K562 (cell line): ENCODE measurements at regions not wholly inside any gene's neighbourhood (a gene's known extent, or its start where the extent isn't known, plus 50 kb on each side); places are given as distances from the start of the nearest gene placed in this dataset.
A peak's percentile ranks its signal among the peaks of the same experiment; 100 is the strongest.

Experiments used
- ATAC-seq: fragments of 200-7000 bp; cut with Tn5 transposase; 3 replicates; pipeline ENCODE4 v1.9.1; 2020; ENCODE audit warnings: moderate library complexity
- BruUV-seq: library from RNA; stranded (reverse); fragments of 400-500 nt; replicated peaks from 2 replicates; lab custom pipeline; 2021; lab: Mats Ljungman, UMichigan
- CTCF ChIA-PET: fragments of 300-600 bp; formaldehyde crosslinking; extraction: SDS; loops from one replicate; lab custom pipeline; 2021; ENCODE audit warnings: low intra/inter-chr PET ratio; lab: Yijun Ruan, JAX
- POLR2A ChIA-PET: fragments of 300-600, 350-650 bp; sonication (Branson Sonifier 250); formaldehyde crosslinking; extraction: SDS; loops from one replicate; lab custom pipeline; 2021; ENCODE audit warnings: antibody characterized with exemption, inconsistent platforms; lab: Yijun Ruan, JAX
- DNase-seq, 4 experiments: peaks; one replicate each; pipeline versions ENCODE4 v3.0.0 to v3.0.0-alpha.2; 2011 to 2018; ENCODE audit warnings: low spot score in 3 of 4, mixed read lengths in 3 of 4; ENCODE audit errors: extremely low read depth in 1 of 4
- FAIRE-seq: peaks from 2 replicates; lab custom pipeline; 2011; peaks lifted over from hg19 to GRCh38; lab: Jason Lieb, UNC
- H2AFZ ChIP-seq: 2 replicates; pipeline ENCODE4 v1.6.0; 2011; ENCODE audit warnings: low read depth, low read length, control low read depth, inconsistent platforms
- H3K27ac ChIP-seq: fragments of 200-600 bp; 3 replicates; pipeline ENCODE4 v1.8.0; 2011; ENCODE audit warnings: low read depth, mild to moderate bottlenecking, control low read depth, inconsistent platforms, low read length, moderate library complexity, mixed read lengths; ENCODE audit errors: extremely low read depth
- H3K27me3 ChIP-seq, 2 experiments: fragments of 300-600 bp in 1 of 2; 2 replicates in 1 of 2; 3 replicates in 1 of 2; pipeline versions ENCODE4 v1.6.0 to v1.8.0; 2011; ENCODE audit warnings: inconsistent platforms in 2 of 2, low read length in 2 of 2, mild to moderate bottlenecking in 1 of 2, mixed read lengths in 1 of 2, moderate library complexity in 1 of 2; ENCODE audit not compliant: control insufficient read depth in 2 of 2, insufficient read depth in 2 of 2
- H3K36me3 ChIP-seq: fragments of 300-600 bp; 3 replicates; pipeline ENCODE4 v1.8.0; 2011; ENCODE audit warnings: mild to moderate bottlenecking, low read length, inconsistent platforms; ENCODE audit not compliant: control insufficient read depth, insufficient read depth
- H3K4me1 ChIP-seq, 2 experiments: fragments of 200-600 bp in 1 of 2; replicated peaks in 1 of 2; 2 replicates in 1 of 2; 3 replicates in 1 of 2; pipeline versions ENCODE4 v1.5.1 to v1.8.0; 2011; ENCODE audit warnings: inconsistent platforms in 2 of 2, low read length in 2 of 2, mild to moderate bottlenecking in 1 of 2, mixed read lengths in 1 of 2, moderate library complexity in 1 of 2; ENCODE audit not compliant: control insufficient read depth in 2 of 2, insufficient read depth in 2 of 2
- H3K4me2 ChIP-seq: 2 replicates; pipeline ENCODE4 v1.6.1; 2011; ENCODE audit warnings: low read length, control low read depth, inconsistent platforms, mixed read lengths; ENCODE audit not compliant: insufficient read depth
- H3K4me3 ChIP-seq: fragments of 200-600 bp; sonication (generic), shearing (Covaris generic); 2 replicates; pipeline ENCODE4 v1.5.1; 2016; ENCODE audit warnings: control low read depth, inconsistent platforms
- H3K79me2 ChIP-seq: fragments of 200-600 bp; 3 replicates; pipeline ENCODE4 v1.8.0; 2011; ENCODE audit warnings: low read length, inconsistent platforms; ENCODE audit not compliant: control insufficient read depth, insufficient read depth
- H3K9ac ChIP-seq, 2 experiments: 2 replicates each; pipeline versions ENCODE4 v1.6.0 to v1.6.1; 2011; ENCODE audit warnings: low read depth in 2 of 2, low read length in 2 of 2, control low read depth in 1 of 2, inconsistent platforms in 1 of 2, mild to moderate bottlenecking in 1 of 2, mixed read lengths in 1 of 2; ENCODE audit not compliant: insufficient read depth in 1 of 2
- H3K9me1 ChIP-seq: one replicate; pipeline ENCODE4 v1.6.0; 2011; ENCODE audit warnings: inconsistent platforms, mild to moderate bottlenecking, low read length, moderate library complexity; ENCODE audit not compliant: control insufficient read depth, insufficient read depth
- H3K9me3 ChIP-seq: replicated peaks from 2 replicates; pipeline ENCODE4 v1.5.1; 2011; ENCODE audit warnings: low read depth, low read length, inconsistent platforms; ENCODE audit not compliant: control insufficient read depth, insufficient read depth
- H4K20me1 ChIP-seq: replicated peaks from 2 replicates; pipeline ENCODE4 v1.6.1; 2011; ENCODE audit warnings: low read length, inconsistent platforms, mixed read lengths; ENCODE audit not compliant: control insufficient read depth, insufficient read depth
- MAFF ChIP-seq: IDR thresholded peaks from 2 replicates; pipeline ENCODE4 v1.6.1; 2012; ENCODE audit warnings: low read length, improper control_type of control experiment
- MED1 ChIP-seq: sonication (generic); formaldehyde crosslinking; IDR thresholded peaks from 2 replicates; pipeline ENCODE4 v1.8.1; 2023; ENCODE audit warnings: missing genetic modification reagents, borderline replicate concordance
- RAD21 ChIP-seq, 2 experiments: fragments of 250-450 bp in 1 of 2; fragments of 450-650 bp in 1 of 2; sonication (Bioruptor Pico) in 1 of 2; formaldehyde crosslinking in 1 of 2; IDR thresholded peaks in 1 of 2; conservative IDR thresholded peaks in 1 of 2; 2 replicates each; pipeline versions ENCODE4 v1.4.0 to v1.8.0; 2020 to 2022; ENCODE audit warnings: mild to moderate bottlenecking in 2 of 2, moderate library complexity in 1 of 2
- SETDB1 ChIP-seq: IDR thresholded peaks from one replicate; pipeline ENCODE4 v1.6.1; 2012; ENCODE audit warnings: low read length, control low read depth, inconsistent platforms
- SPI1 ChIP-seq: IDR thresholded peaks from 2 replicates; pipeline ENCODE4 v1.6.1; 2011; ENCODE audit warnings: low read depth, low read length, control low read depth, borderline replicate concordance
- SRF ChIP-seq, 2 experiments: fragments of 250-450, 450-650 bp in 1 of 2; sonication (Bioruptor Pico) in 1 of 2; sonication (generic) in 1 of 2; formaldehyde crosslinking; IDR thresholded peaks; 2 replicates each; pipeline versions ENCODE4 v1.5.0 to v1.5.1; 2020 to 2022; ENCODE audit warnings: mild to moderate bottlenecking in 1 of 2, missing genetic modification reagents in 1 of 2
- WGBS: fragments of 100-300 bp; shearing (Covaris generic); methylation state at CpG from one replicate; pipeline ENCODE4 v1.1.6; 2016; ENCODE audit warnings: low coverage, mixed read lengths; ENCODE audit not compliant: insufficient coverage; ENCODE audit errors: missing lambda C conversion rate; 5-methylcytosine and 5-hydroxymethylcytosine counted together
- in situ Hi-C: fragments of 300-500 bp; cut with MboI; formaldehyde crosslinking; loops from 4 replicates; pipeline ENCODE4 v1.15.0; 2018; ENCODE audit warnings: inconsistent platforms, mixed read lengths
- intact Hi-C: fragments of 100-400 bp; cut with micrococcal nuclease; formaldehyde crosslinking; loops from 2 replicates; pipeline ENCODE4 v1.14.2; 2022
- TF ChIP-seq, protein P1 (sequence below): fragments of 150-350 bp; conservative IDR thresholded peaks from 2 replicates; pipeline ENCODE4 v1.6.1; 2014; ENCODE audit warnings: low read length
- TF ChIP-seq, protein P2 (sequence below): fragments of 250-450 bp; sonication (Bioruptor Pico); IDR thresholded peaks from 2 replicates; pipeline ENCODE4 v1.8.0; 2022; ENCODE audit warnings: inconsistent platforms, mild to moderate bottlenecking, moderate library complexity, borderline replicate concordance
- TF ChIP-seq, protein P3 (sequence below): fragments of 450-650 bp; IDR thresholded peaks from 2 replicates; pipeline ENCODE4 v1.6.1; 2018; ENCODE audit warnings: mild to moderate bottlenecking, low read depth; ENCODE audit not compliant: partially characterized antibody
- TF ChIP-seq, protein P4 (sequence below), 3 experiments: IDR thresholded peaks in 2 of 3; conservative IDR thresholded peaks in 1 of 3; 2 replicates each; pipeline ENCODE4 v1.5.1; 2011 to 2012; ENCODE audit warnings: low read length in 3 of 3, mild to moderate bottlenecking in 3 of 3, control low read depth in 2 of 3, improper control_type of control experiment in 1 of 3, inconsistent platforms in 1 of 3, low read depth in 1 of 3, mixed read lengths in 1 of 3, moderate library complexity in 1 of 3; ENCODE audit not compliant: insufficient read depth in 2 of 3
- TF ChIP-seq, protein P5 (sequence below): fragments of 450-650 bp; conservative IDR thresholded peaks from 2 replicates; pipeline ENCODE4 v1.6.1; 2016; ENCODE audit warnings: missing genetic modification characterization, low read depth, mild to moderate bottlenecking, control low read depth, missing compliant biosample characterization

DNA sequence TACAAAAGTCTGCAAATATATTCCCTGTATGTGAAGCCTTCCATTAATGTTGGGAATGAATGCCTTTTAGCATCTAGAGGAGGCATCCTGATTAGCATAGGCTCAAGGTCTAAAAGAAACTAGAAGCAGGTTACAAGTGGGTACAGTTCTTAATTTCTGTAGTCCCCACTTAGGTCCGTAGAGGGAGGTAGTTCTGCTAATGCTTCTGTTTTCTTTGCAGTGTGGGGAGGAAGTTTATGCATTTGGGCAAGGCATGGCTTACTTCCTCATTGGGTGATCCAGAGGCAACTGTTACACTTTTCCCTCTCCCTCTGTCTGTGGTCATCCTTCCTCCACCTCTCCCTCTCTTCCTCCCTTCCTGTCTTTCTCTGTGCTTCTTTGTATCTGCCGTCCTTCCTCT is 108.4 kb upstream of the ZKSCAN2 start:
- no TSS peak for BruUV-seq
- ChIA-PET POLR2A (no interaction called here), CTCF (no interaction called here)
- in situ Hi-C loops: no loop called here
- no peaks in the 10 kb centered on the region for H3K79me2 ChIP-seq
- H4K20me1 ChIP-seq: no peaks in the 10 kb centered on the region
- H3K27ac ChIP-seq: no peak overlapping the region
- ATAC-seq (no peak), FAIRE-seq (no peak), DNase-seq (no peak)
- no peaks in the 10 kb centered on the region for H3K9me3 ChIP-seq
- no peaks in the 10 kb centered on the region for H3K9me1 ChIP-seq
- no peaks in the 10 kb centered on the region for H3K36me3 ChIP-seq
- no peaks in the 10 kb centered on the region for H3K4me1 ChIP-seq
- WGBS: 0% methylated on average over 2 of the region's 2 CpGs
- TF ChIP-seq, protein P1, sequence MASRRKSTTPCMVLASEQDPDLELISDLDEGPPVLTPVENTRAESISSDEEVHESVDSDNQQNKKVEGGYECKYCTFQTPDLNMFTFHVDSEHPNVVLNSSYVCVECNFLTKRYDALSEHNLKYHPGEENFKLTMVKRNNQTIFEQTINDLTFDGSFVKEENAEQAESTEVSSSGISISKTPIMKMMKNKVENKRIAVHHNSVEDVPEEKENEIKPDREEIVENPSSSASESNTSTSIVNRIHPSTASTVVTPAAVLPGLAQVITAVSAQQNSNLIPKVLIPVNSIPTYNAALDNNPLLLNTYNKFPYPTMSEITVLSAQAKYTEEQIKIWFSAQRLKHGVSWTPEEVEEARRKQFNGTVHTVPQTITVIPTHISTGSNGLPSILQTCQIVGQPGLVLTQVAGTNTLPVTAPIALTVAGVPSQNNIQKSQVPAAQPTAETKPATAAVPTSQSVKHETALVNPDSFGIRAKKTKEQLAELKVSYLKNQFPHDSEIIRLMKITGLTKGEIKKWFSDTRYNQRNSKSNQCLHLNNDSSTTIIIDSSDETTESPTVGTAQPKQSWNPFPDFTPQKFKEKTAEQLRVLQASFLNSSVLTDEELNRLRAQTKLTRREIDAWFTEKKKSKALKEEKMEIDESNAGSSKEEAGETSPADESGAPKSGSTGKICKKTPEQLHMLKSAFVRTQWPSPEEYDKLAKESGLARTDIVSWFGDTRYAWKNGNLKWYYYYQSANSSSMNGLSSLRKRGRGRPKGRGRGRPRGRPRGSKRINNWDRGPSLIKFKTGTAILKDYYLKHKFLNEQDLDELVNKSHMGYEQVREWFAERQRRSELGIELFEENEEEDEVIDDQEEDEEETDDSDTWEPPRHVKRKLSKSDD: no peak
- TF ChIP-seq, protein P2, sequence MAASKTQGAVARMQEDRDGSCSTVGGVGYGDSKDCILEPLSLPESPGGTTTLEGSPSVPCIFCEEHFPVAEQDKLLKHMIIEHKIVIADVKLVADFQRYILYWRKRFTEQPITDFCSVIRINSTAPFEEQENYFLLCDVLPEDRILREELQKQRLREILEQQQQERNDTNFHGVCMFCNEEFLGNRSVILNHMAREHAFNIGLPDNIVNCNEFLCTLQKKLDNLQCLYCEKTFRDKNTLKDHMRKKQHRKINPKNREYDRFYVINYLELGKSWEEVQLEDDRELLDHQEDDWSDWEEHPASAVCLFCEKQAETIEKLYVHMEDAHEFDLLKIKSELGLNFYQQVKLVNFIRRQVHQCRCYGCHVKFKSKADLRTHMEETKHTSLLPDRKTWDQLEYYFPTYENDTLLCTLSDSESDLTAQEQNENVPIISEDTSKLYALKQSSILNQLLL (CRISPR knock-in tag): no peak
- TF ChIP-seq, protein P3, sequence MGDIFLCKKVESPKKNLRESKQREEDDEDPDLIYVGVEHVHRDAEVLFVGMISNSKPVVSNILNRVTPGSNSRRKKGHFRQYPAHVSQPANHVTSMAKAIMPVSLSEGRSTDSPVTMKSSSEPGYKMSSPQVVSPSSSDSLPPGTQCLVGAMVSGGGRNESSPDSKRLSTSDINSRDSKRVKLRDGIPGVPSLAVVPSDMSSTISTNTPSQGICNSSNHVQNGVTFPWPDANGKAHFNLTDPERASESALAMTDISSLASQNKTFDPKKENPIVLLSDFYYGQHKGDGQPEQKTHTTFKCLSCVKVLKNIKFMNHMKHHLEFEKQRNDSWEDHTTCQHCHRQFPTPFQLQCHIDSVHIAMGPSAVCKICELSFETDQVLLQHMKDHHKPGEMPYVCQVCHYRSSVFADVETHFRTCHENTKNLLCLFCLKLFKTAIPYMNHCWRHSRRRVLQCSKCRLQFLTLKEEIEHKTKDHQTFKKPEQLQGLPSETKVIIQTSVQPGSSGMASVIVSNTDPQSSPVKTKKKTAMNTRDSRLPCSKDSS: no peak
- no peak for TF ChIP-seq MED1 (CRISPR knock-in tag)
- TF ChIP-seq MAFF: no peak
- TF ChIP-seq, protein P4, sequence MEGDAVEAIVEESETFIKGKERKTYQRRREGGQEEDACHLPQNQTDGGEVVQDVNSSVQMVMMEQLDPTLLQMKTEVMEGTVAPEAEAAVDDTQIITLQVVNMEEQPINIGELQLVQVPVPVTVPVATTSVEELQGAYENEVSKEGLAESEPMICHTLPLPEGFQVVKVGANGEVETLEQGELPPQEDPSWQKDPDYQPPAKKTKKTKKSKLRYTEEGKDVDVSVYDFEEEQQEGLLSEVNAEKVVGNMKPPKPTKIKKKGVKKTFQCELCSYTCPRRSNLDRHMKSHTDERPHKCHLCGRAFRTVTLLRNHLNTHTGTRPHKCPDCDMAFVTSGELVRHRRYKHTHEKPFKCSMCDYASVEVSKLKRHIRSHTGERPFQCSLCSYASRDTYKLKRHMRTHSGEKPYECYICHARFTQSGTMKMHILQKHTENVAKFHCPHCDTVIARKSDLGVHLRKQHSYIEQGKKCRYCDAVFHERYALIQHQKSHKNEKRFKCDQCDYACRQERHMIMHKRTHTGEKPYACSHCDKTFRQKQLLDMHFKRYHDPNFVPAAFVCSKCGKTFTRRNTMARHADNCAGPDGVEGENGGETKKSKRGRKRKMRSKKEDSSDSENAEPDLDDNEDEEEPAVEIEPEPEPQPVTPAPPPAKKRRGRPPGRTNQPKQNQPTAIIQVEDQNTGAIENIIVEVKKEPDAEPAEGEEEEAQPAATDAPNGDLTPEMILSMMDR (IDR thresholded peaks at IDR 0.05 in 2 of 3, conservative IDR thresholded peaks at IDR 0.05 in 1 of 3; ENCODE audit: insufficient read depth in 2 of 3, low read depth in 1 of 3, low read length in 3 of 3): 0 out of 6 replicates have a peak, but pooled peaks of 1 of the 3 experiments have one; percentile 6
- TF ChIP-seq SETDB1: no peak
- no peak for TF ChIP-seq SRF (CRISPR knock-in tag; IDR thresholded peaks at IDR 0.05)
- TF ChIP-seq, protein P5, sequence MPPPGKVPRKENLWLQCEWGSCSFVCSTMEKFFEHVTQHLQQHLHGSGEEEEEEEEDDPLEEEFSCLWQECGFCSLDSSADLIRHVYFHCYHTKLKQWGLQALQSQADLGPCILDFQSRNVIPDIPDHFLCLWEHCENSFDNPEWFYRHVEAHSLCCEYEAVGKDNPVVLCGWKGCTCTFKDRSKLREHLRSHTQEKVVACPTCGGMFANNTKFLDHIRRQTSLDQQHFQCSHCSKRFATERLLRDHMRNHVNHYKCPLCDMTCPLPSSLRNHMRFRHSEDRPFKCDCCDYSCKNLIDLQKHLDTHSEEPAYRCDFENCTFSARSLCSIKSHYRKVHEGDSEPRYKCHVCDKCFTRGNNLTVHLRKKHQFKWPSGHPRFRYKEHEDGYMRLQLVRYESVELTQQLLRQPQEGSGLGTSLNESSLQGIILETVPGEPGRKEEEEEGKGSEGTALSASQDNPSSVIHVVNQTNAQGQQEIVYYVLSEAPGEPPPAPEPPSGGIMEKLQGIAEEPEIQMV (tag): peak; percentile 94
- 0 out of 4 replicates have a peak, but pooled peaks of 1 of the 2 experiments have one; percentile 5 for TF ChIP-seq RAD21 (CRISPR knock-in tag; conservative IDR thresholded peaks at IDR 0.05 in 1 of 2, IDR thresholded peaks at IDR 0.05 in 1 of 2)
- TF ChIP-seq SPI1: peak; percentile 30; the same call in 1 of the 2 replicates
- no peak overlapping the region for H3K4me2 ChIP-seq
- H3K4me3 ChIP-seq: no peak overlapping the region
- intact Hi-C loops: no loop called here
- H2AFZ ChIP-seq: peak overlapping the region; percentile 47; the same call in 1 of the 2 replicates
- H3K9ac ChIP-seq: no peak overlapping the region
- H3K27me3 ChIP-seq: no peaks in the 10 kb centered on the region; a peak in 1 of 5 replicates
